GM19372 (cell line): ENCODE measurements at regions not wholly inside any gene's neighbourhood (a gene's known extent, or its start where the extent isn't known, plus 50 kb on each side); places are given as distances from the start of the nearest gene placed in this dataset.
"Not testable (repeated sequence)": the region's sequence is repeated elsewhere in the genome, so short reads cannot be mapped to it uniquely, and the experiment has no call there.

Source experiments
- ATAC-seq: cut with Tn5 transposase; IDR thresholded peaks from one replicate; pipeline ENCODE4 v1.9.1; 2021; ENCODE audit warnings: mild to moderate bottlenecking, low read depth, moderate library complexity; ENCODE audit not compliant: unreplicated experiment

- no peak for ATAC-seq
These were observed 448.2 kb downstream of the SEMA3D start for GRCh38 chr7:84738583-84739150.

- ATAC-seq, result no peak
These were observed 451.2 kb downstream of the SEMA3D start for GRCh38 chr7:84735677-84736076.

DNA sequence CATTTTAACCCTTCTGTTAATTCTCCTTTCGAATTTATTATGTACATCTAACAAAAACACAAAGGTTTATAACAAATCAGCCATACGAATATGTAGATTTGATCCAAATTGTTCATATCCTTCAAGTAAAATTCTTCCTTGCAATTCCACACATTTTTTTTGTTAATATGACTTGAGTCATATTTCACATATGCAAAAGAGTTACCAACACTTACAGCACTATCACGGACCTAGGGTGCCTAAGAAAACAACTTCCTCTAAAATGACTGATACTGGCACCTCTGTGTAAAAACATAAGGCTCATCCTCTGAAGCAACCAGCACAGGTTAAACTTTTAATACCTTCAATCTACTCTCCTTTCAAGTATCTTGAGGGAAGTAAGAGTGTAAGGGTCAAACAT lies 451.8 kb downstream of the SEMA3D start:
- no peak for ATAC-seq

- not testable (repeated sequence) for ATAC-seq
These were observed 452.9 kb downstream of the SEMA3D start for GRCh38 chr7:84733976-84734375.

GRCh38 chr7:84730864-84731263 lies 456.0 kb downstream of the SEMA3D start:
- ATAC-seq, result not testable (repeated sequence)

- no peak for ATAC-seq
These were observed 457.6 kb downstream of the SEMA3D start for GRCh38 chr7:84729284-84729683.

DNA sequence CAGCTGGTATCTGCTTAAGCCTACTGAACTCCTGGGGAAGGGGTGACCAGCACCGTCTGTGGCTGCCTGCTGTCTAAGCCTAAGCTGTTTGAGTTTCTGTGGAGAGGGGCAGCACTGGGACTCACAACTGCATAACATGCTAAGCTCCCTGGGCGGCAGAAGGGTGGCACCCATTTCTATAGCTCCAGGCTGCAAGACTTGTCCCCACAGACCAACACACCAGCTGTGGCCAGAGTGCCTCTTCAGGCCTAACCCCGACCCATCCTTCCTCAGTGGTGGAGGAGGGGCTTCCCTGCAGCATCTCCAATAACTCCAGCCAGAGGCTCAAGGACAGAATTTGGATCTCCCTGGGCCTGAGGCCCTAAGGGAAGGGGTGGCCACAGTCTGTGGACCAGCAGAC lies 464.1 kb downstream of the SEMA3D start:
- no peak for ATAC-seq

DNA sequence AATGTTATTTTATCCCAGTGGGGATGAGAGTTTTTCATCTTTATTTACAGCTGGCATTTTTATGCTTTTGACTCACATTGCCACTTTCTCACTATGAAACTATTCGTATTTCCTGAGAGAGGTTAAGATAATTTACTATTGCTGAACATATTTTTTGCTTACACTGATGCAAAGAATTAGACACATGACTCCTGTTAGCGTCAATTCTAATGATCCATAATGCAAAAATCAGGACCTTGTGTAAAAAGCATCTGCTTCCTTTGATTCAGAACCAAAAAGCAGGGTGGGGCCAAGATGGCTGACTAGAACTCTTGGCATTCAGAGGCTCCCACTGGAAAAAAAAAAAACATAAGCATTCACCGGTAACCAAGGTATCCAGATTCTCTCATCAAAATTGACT lies 464.8 kb downstream of the SEMA3D start:
- no peak for ATAC-seq

DNA sequence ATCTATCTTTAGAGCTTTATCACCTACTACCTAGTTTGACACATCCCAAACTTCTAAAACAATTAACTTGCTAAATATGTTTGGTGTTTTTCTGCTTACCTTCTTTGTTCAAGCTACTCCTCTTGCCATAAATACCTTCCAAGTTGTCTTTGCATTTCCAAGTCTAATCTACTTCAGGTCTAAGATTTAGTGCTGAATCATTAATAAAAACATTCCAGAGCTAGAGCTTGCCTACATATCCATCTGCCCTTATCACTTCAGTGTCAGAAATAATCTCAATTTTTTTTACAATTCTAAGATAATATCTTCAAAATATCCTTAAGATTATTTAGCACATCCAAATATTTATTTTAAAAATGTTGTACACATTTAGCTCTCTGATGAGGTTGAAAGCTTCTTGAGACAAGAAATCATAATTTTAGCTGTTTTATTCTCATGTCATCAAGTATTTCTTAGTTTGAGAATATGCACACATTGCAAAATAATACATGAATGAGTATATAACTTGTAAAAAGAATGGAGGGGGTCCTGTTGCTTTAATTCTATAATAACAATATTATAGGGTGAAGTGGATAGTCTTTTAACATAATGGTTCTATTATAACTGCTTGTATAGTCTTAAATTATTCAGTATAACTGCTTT lies 466.3 kb downstream of the SEMA3D start:
- ATAC-seq, result no peak

DNA sequence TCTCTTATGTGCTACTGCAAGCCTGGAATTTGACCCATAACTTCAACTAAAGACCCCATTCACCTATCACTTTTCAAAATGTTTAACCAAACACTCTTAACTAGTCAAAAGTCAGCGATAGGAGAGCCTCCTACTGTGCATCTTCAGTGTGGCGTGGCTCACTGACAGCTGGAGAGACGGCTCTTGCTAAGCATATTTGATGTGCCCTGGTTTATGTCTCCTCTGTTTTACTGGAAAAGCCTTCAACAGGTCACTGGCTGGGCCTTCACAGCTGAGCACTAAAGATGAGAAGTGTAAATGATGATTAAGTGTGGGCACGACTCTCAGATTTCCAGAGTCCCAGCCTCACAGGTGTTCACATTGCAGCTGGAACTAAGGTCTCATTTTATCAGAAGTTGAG lies 472.1 kb downstream of the SEMA3D start:
- no peak for ATAC-seq

DNA sequence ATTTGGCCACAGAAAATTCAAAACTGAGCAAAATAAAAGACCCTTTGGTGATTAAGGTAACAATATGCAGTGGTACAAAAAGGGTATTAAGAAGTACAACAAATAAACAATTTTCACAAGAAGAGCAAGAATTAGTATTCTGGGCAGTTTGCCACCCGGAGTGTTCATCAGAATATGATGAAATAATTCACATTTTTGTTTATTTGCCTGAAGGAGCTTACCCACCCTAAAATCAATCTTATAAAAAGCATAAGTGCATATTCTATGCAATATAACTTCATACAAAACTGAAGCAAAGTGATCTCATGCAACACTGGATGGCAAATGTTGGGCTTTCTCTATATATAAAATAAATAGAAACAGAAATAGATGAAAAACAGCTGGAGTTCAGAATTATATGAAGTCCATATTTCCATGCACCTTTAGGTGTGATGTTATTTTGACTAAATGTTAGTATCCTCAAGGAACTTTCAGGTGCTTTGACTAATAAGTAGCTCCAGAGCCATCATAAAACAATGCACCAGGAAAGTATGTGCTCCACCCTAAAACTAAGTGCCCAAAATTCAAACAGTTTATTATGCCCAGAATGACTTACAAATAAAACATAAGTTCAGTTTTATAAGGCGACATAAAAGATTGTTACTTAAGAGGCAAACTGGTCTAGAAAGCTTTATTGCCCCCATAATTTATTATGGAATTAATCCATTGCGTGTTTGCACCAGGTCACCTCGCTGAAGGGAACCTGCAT lies 474.3 kb downstream of the SEMA3D start:
- no peak for ATAC-seq

DNA sequence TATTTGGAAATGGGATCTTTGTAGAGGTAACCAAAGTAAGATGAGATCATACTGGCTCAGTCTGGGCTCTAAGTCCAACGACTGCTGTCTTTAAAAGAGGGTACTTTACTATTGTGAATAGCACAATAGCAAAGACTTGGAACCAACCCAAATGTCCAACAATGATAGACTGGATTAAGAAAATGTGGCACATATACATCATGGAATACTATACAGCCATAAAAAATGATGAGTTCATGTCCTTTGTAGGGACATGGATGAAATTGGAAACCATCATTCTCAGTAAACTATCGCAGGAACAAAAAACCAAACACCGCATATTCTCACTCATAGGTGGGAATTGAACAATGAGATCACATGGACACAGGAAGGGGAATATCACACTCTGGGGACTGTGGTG lies 476.3 kb downstream of the SEMA3D start:
- ATAC-seq, result not testable (repeated sequence)

GRCh38 chr7:84705706-84706105 lies 481.1 kb downstream of the SEMA3D start:
- no peak for ATAC-seq

GRCh38 chr7:84705079-84705478 lies 481.8 kb downstream of the SEMA3D start:
- no peak for ATAC-seq

DNA sequence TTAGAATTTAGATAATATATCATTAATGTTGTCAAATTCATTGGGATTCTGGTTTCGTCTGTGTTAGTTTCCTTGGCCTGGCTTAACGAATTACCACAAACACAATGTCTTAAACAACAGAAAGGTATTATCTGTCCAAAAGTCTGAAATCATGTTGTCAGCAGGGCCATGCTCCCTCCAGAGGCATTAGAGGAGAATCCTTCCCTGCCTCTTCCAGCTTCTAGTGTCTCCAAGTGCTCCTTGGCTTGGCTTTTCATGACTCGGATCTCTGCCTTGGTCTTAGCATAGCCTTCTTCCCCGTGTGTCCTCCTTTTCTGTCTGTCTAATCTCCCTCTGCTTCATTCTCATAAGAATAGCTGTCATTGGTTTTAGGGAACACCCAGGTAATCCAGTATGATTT lies 482.5 kb downstream of the SEMA3D start:
- ATAC-seq, result no peak

DNA sequence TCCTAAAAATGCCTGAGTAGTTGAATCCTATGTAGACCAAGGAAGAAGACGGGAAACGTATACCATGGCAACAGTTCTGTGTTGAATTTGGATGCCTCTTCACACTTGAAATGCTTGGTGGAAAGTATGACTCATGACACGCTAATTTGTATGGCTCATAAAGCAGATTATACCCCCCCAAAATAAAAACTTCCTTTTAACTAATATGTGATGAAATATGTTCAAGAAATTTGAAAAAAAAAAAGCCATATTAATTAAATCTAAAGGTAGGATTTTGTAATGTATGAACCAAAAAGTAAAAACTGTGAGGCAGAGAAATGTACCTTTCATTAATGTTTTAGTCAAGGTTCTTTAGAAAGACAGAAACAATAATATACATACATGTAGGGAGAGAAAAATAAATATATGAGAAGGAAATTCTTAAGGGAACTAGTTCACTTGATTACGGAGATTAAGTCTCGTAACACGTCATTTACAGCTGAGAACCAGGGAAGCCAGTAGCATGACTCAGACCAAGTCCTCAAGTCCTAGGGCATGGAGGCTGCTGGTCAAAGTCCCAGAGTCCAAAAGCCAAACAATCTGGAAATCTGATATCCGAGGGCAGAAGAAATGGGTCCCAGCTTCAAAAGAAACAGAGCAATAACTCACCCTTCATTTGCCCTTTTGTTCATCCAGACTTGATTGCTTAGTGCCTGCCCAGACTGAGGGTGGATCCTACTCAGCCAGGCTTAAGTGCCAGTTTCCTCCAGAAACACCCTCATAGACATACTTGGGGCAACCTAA lies 485.1 kb downstream of the SEMA3D start:
- ATAC-seq, result no peak

DNA sequence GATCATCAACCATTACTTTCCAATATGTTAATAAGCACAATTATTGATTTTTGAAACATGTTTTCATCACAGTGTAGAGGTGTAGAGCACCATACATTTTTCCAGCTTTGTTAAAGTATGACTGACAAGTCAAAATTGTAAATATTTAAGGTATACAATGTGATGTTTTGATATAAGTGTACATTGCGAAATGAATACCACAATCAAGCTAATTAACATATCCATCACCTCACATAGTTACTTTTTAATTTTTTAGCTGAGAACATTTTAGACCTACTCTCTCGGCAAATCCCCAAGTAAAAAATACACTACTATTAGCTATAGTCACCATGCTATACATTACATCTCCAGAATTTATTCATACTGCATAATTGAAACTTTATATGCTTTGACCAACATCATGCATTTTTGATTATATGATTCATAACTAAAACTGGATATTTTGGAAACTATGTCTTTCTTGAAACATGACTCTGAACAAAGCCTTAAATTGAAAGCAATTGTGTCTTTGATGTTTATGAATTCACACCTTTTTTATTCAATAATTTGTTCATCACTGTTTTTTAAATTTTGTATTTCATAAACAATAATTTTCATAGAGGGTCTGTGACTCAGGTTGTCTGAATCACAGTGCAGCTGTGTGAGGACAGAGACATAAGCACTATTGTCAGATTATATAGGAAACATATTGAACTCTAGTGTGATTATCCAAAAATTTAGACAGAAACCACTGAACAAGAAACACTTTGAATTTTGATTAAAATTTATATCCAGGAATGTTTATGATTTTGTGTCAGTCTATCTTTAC lies 486.1 kb downstream of the SEMA3D start:
- no peak for ATAC-seq

GRCh38 chr7:84697506-84697905 lies 489.4 kb downstream of the SEMA3D start:
- ATAC-seq, result no peak

DNA sequence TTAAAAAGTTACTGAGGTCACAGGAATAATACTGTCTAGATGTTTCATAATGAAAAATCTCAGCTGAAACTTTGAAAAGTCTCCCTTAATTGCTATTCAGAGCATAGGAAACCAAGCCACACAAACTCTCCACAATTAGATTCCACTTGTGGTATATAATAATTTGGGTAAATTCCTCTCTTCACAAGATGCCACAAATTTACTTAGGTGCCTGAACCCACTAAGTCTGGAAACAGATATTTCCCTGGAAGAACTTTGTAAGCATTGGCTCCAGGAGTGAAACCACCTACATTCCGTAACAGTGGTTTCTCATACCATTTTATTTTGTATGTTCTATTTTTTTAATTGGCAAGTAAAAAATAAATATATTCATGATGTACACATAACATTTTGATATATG lies 493.4 kb downstream of the SEMA3D start:
- no peak for ATAC-seq

DNA sequence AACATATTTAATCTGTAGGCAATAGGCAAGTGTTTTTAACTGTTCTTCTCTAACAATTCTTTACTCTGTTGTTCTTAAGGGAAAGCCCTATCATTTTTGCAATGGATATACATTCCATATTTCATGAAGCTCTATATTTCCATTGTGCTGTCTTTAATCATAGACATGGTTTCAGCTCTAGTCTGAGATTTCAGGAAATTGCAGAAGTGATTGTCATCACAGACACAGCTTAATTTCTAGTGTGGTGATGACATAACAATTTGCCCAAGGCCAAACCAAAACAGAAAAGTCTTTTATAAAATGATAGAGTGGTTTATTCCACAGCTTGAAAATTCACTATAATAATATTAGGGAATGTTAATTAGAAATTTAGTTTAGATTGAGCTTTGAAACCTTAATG lies 494.1 kb upstream of the SEMA3A start:
- no peak for ATAC-seq
